Myocyte (in vitro differentiated cells): ENCODE measurements at regions not wholly inside any gene's neighbourhood (a gene's known extent, or its start where the extent isn't known, plus 50 kb on each side); places are given as distances from the start of the nearest gene placed in this dataset.

Experiments used
- DNase-seq: peaks from one replicate; pipeline ENCODE4 v3.0.0-alpha.2; 2012; ENCODE audit warnings: low read depth

- DNase-seq: peak; percentile 29
These were observed 661.0 kb downstream of the SLITRK1 start for GRCh38 chr13:83221256-83221655.

GRCh38 chr13:83220241-83220640 is 662.0 kb downstream of the SLITRK1 start:
- DNase-seq: no peak

GRCh38 chr13:83219832-83220231 is 662.4 kb downstream of the SLITRK1 start:
- DNase-seq: no peak

- DNase-seq: no peak
These were observed 665.6 kb downstream of the SLITRK1 start for GRCh38 chr13:83216479-83217245.

GRCh38 chr13:83215627-83216026 is 666.6 kb downstream of the SLITRK1 start:
- peak; percentile 49 for DNase-seq

- DNase-seq: no peak
These were observed 667.8 kb downstream of the SLITRK1 start for GRCh38 chr13:83214452-83214851.

- DNase-seq: peak; percentile 12
These were observed 671.0 kb downstream of the SLITRK1 start for GRCh38 chr13:83211301-83211700.

- DNase-seq: no peak
These were observed 677.4 kb downstream of the SLITRK1 start for GRCh38 chr13:83204886-83205285.

GRCh38 chr13:83201506-83201905 is 680.8 kb downstream of the SLITRK1 start:
- no peak for DNase-seq

GRCh38 chr13:83197316-83197715 is 685.0 kb downstream of the SLITRK1 start:
- DNase-seq: no peak

- DNase-seq: no peak
These were observed 692.3 kb downstream of the SLITRK1 start for GRCh38 chr13:83190020-83190419.

- DNase-seq: no peak
These were observed 697.5 kb downstream of the SLITRK1 start for GRCh38 chr13:83184819-83185218.

- no peak for DNase-seq
These were observed 698.2 kb downstream of the SLITRK1 start for GRCh38 chr13:83184150-83184475.

GRCh38 chr13:83183439-83184149 is 698.7 kb downstream of the SLITRK1 start:
- DNase-seq: no peak

- no peak for DNase-seq
These were observed 699.4 kb downstream of the SLITRK1 start for GRCh38 chr13:83182845-83183244.

GRCh38 chr13:83178008-83178407 is 704.3 kb downstream of the SLITRK1 start:
- DNase-seq: no peak

GRCh38 chr13:83168590-83168989 is 713.7 kb downstream of the SLITRK1 start:
- no peak for DNase-seq

- DNase-seq: no peak
These were observed 715.1 kb downstream of the SLITRK1 start for GRCh38 chr13:83167203-83167602.

GRCh38 chr13:83166550-83166949 is 715.7 kb downstream of the SLITRK1 start:
- no peak for DNase-seq

- DNase-seq: no peak
These were observed 719.8 kb downstream of the SLITRK1 start for GRCh38 chr13:83162493-83162892.

- DNase-seq: peak; percentile 7
These were observed 728.4 kb downstream of the SLITRK1 start for GRCh38 chr13:83153848-83154247.

- DNase-seq: no peak
These were observed 731.0 kb downstream of the SLITRK1 start for GRCh38 chr13:83151308-83151660.
